GM19239 (cell line): ENCODE measurements at regions not wholly inside any gene's neighbourhood (a gene's known extent, or its start where the extent isn't known, plus 50 kb on each side); places are given as distances from the start of the nearest gene placed in this dataset.

Experiments used
- DNase-seq: peaks from one replicate; pipeline ENCODE4 v3.0.0; 2011; ENCODE audit warnings: low spot score; ENCODE audit not compliant: insufficient read length
- FAIRE-seq: peaks from 2 replicates; lab custom pipeline; 2011; peaks lifted over from hg19 to GRCh38; lab: Jason Lieb, UNC

GRCh38 chr1:38561110-38561509 is 298.5 kb downstream of the RRAGC start:
- no peak for DNase-seq
- FAIRE-seq = peak; percentile 53

GRCh38 chr1:38560457-38560856 is 299.1 kb downstream of the RRAGC start:
- FAIRE-seq = peak; percentile 33
- DNase-seq = no peak

- DNase-seq = peak; percentile 77
- FAIRE-seq = peak; percentile 96
Observed at GRCh38 chr1:38559446-38560165, 300.0 kb downstream of the RRAGC start.

- FAIRE-seq (no peak), DNase-seq (no peak)
Observed at GRCh38 chr1:38558500-38559445, 300.8 kb downstream of the RRAGC start.

GRCh38 chr1:38558055-38558454 is 301.5 kb downstream of the RRAGC start:
- no peak for DNase-seq
- FAIRE-seq = no peak

GRCh38 chr1:38555594-38555993 is 304.0 kb downstream of the RRAGC start:
- FAIRE-seq (peak; percentile 18), DNase-seq (no peak)

GRCh38 chr1:38555130-38555529 is 304.4 kb downstream of the RRAGC start:
- no peak for FAIRE-seq
- DNase-seq = no peak

GRCh38 chr1:38551318-38552307 is 308.0 kb downstream of the RRAGC start:
- DNase-seq = no peak
- FAIRE-seq = no peak

- DNase-seq (no peak), FAIRE-seq (no peak)
Observed at GRCh38 chr1:38549191-38549590, 310.4 kb downstream of the RRAGC start.

GRCh38 chr1:38547321-38547720 is 312.3 kb downstream of the RRAGC start:
- FAIRE-seq (no peak), DNase-seq (no peak)

- no peak for FAIRE-seq
- DNase-seq = no peak
Observed at GRCh38 chr1:38546636-38547035, 312.9 kb downstream of the RRAGC start.

- no peak for DNase-seq
- FAIRE-seq = no peak
Observed at GRCh38 chr1:38541223-38541622, 318.3 kb downstream of the RRAGC start.

GRCh38 chr1:38539931-38540330 is 319.6 kb downstream of the RRAGC start:
- no peak for FAIRE-seq
- DNase-seq = no peak

- FAIRE-seq (no peak), DNase-seq (no peak)
Observed at GRCh38 chr1:38538834-38539233, 320.7 kb downstream of the RRAGC start.

- FAIRE-seq (no peak), DNase-seq (no peak)
Observed at GRCh38 chr1:38536089-38536488, 323.5 kb downstream of the RRAGC start.

- DNase-seq = no peak
- FAIRE-seq = no peak
Observed at GRCh38 chr1:38534473-38534823, 325.1 kb downstream of the RRAGC start.

- no peak for FAIRE-seq
Observed at GRCh38 chr1:38533772-38534472, 325.6 kb downstream of the RRAGC start.

GRCh38 chr1:38530957-38531356 is 328.6 kb downstream of the RRAGC start:
- no peak for FAIRE-seq
- no peak for DNase-seq

More at GRCh38 chr1:38533772-38534472, 325.6 kb downstream of the RRAGC start:
- DNase-seq = no peak

GRCh38 chr1:38529946-38530345 is 329.6 kb downstream of the RRAGC start:
- DNase-seq = no peak
- FAIRE-seq = no peak

GRCh38 chr1:38529391-38529790 is 330.2 kb downstream of the RRAGC start:
- DNase-seq = no peak
- FAIRE-seq = no peak
